Left lung (tissue), 4 donors: ENCODE measurements at regions not wholly inside any gene's neighbourhood (a gene's known extent, or its start where the extent isn't known, plus 50 kb on each side); places are given as distances from the start of the nearest gene placed in this dataset.

Experiments
- ATAC-seq: fragments of 200-7000 bp; cut with Tn5 transposase; one replicate; pipeline ENCODE4 v1.9.1; 2020; ENCODE audit warnings: moderate library complexity
- DNase-seq, 4 donors: peaks; one replicate each; pipeline ENCODE4 v3.0.0-alpha.2; 2013 to 2020
- H3K27ac ChIP-seq, 2 donors: fragments of 200-600 bp; sonication (generic) in 1 of 2; one replicate each; pipeline versions ENCODE4 v1.5.0 to v1.8.0; 2020 to 2021
- H3K27me3 ChIP-seq, 2 donors: fragments of 200-600 bp; sonication (generic) in 1 of 2; one replicate each; pipeline versions ENCODE4 v1.5.0 to v1.8.0; 2020 to 2021
- H3K36me3 ChIP-seq, 2 donors: fragments of 200-600 bp; sonication (generic) in 1 of 2; one replicate each; pipeline versions ENCODE4 v1.5.0 to v1.8.0; 2020 to 2021
- H3K4me1 ChIP-seq, 2 donors: fragments of 200-600 bp; one replicate each; pipeline ENCODE4 v1.8.0; 2021
- H3K4me3 ChIP-seq, 2 donors: fragments of 200-600 bp; sonication (generic) in 1 of 2; one replicate each; pipeline versions ENCODE4 v1.5.0 to v1.8.0; 2020 to 2021; ENCODE audit warnings: mild to moderate bottlenecking in 1 of 2
- H3K9me3 ChIP-seq, 2 donors: fragments of 200-600 bp; sonication (generic) in 1 of 2; one replicate each; pipeline versions ENCODE4 v1.5.0 to v1.8.0; 2020 to 2021
- intact Hi-C, 2 donors: fragments of 100-400 bp; cut with DNase I; formaldehyde crosslinking; loops; one replicate each; pipeline versions ENCODE4 v1.11.2 to v1.14.2; 2022
- TF ChIP-seq, protein P1 (sequence below), 2 donors: fragments of 200-600 bp; sonication (generic) in 1 of 2; IDR thresholded peaks; one replicate each; pipeline versions ENCODE4 v1.5.0 to v1.8.0; 2021; ENCODE audit warnings: antibody characterized with exemption in 2 of 2
- donor health status: DM: no; HTN: yes; CAD: no.
- donor health status: DM: no; HTN: no; CAD: no.

DNA sequence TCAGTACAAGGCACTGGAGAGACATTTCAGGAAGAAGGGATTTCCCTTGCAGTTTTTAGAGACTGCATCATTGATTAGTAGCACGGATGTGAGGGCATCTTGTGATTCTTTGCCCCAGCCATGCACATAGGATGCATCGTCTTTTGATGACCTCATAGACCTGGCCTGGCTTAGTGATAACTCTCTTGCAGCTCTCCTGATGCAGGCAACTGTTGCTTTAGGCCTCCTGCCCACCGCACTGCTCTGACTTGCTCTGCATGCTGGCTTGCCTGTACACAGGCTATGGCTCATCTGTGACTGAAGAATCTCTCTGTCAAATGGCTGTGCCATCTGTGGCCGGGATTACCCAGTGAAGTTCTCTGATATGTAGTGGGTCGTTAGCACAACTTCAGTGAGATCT is 207.7 kb upstream of the PTCHD4 start:
- TF ChIP-seq, protein P1, sequence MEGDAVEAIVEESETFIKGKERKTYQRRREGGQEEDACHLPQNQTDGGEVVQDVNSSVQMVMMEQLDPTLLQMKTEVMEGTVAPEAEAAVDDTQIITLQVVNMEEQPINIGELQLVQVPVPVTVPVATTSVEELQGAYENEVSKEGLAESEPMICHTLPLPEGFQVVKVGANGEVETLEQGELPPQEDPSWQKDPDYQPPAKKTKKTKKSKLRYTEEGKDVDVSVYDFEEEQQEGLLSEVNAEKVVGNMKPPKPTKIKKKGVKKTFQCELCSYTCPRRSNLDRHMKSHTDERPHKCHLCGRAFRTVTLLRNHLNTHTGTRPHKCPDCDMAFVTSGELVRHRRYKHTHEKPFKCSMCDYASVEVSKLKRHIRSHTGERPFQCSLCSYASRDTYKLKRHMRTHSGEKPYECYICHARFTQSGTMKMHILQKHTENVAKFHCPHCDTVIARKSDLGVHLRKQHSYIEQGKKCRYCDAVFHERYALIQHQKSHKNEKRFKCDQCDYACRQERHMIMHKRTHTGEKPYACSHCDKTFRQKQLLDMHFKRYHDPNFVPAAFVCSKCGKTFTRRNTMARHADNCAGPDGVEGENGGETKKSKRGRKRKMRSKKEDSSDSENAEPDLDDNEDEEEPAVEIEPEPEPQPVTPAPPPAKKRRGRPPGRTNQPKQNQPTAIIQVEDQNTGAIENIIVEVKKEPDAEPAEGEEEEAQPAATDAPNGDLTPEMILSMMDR (IDR thresholded peaks at IDR 0.05) = no peak
- H3K9me3 ChIP-seq = no peaks in the 10 kb centered on the region
- ATAC-seq (no peak), DNase-seq (peak in 1 of 4 donors; percentile 23)
- no peaks in the 10 kb centered on the region for H3K27me3 ChIP-seq
- intact Hi-C loops = no loop called here
- no peak overlapping the region for H3K4me3 ChIP-seq
- H3K27ac ChIP-seq = no peak overlapping the region
- no peaks in the 10 kb centered on the region for H3K36me3 ChIP-seq
- no peaks in the 10 kb centered on the region for H3K4me1 ChIP-seq

DNA sequence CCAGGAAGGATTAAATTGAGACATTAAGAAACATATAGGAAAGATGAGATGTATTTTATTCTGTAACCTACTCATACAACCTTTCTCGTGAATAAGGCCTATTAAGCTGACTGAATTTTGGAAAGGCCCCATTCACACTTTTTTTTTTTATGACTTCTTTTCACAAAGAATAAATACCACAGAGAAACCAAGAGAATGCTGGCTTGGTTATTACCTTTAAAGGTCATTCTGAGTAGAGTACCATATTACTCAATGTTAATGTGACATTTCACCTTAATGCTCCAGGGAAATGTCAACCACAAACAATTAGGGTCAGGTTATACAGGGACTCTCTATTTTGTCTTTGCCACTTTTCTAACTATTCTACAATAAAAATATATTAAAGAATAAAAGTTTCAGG is 204.9 kb upstream of the PTCHD4 start:
- intact Hi-C loops = no loop called here
- Histone ChIP-seq H3K9me3 (peaks cover 0 to 2% of the 10 kb centered on the region in 2 donors), H3K36me3 (no peaks in the 10 kb centered on the region), H3K27ac (no peak overlapping the region), H3K27me3 (no peaks in the 10 kb centered on the region), H3K4me1 (no peaks in the 10 kb centered on the region), H3K4me3 (no peak overlapping the region)
- DNase-seq (no peak), ATAC-seq (no peak)
- TF ChIP-seq, protein P1 (IDR thresholded peaks at IDR 0.05) = no peak

DNA sequence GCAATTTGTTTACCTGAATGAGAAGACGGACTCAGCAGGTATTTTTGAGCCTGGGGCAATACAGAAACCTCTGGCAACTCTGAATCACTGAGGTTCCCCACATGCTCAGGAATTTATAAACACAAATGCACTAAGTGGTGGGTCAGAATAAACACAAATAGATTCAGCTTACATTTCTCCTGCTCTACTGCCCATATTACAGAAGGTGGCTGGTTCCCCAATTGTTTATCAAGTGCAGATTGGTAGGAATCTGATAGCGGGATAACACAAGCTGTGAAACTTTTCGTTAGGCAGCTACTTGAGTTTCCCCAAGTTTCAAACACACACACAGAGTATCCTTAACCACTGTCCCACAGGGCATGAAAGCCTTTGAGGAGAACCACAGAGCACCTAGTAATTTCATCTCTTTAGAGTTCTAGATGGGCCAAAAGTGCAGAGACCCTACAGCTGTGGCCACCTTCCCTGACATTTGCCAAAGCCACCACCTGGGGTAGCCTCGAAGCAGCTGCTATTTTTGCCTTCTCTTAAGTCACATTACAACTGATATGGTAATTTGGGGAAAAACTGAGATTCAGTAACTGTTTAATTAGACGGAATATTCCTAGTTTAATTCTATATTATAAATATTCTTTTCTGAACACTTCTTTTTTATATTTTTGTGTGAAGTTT is 204.2 kb upstream of the PTCHD4 start:
- no peaks in the 10 kb centered on the region for H3K4me1 ChIP-seq
- peaks cover 0 to 2% of the 10 kb centered on the region in 2 donors for H3K9me3 ChIP-seq
- H3K4me3 ChIP-seq = no peak overlapping the region
- no peak overlapping the region for H3K27ac ChIP-seq
- DNase-seq = no peak
- H3K27me3 ChIP-seq = no peaks in the 10 kb centered on the region
- no peak for ATAC-seq
- intact Hi-C loops = no loop called here
- TF ChIP-seq, protein P1 (IDR thresholded peaks at IDR 0.05) = no peak
- no peaks in the 10 kb centered on the region for H3K36me3 ChIP-seq

DNA sequence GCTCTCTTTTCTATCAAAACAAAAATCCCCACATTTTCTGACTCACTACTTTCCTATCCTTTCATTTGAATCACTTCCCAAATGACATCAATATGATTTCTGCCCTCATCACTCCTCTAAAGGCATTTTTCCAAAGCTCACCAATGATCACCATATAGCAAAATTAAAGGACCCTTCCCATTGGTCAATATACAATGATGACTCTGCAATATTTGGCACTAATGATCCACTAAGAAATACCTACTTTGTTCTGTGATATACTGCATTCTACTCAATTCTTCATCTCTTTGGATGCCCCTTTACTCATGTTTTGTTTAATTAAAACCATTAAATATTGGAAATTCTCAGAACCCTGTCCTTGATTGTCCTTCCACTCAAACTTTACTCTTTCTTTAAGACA is 200.3 kb upstream of the PTCHD4 start:
- no peak overlapping the region for H3K4me3 ChIP-seq
- intact Hi-C loops = no loop called here
- DNase-seq (no peak), ATAC-seq (no peak)
- H3K4me1 ChIP-seq = no peaks in the 10 kb centered on the region
- no peak overlapping the region for H3K27ac ChIP-seq
- TF ChIP-seq, protein P1 (IDR thresholded peaks at IDR 0.05) = no peak
- peaks cover 0 to 2% of the 10 kb centered on the region in 2 donors for H3K9me3 ChIP-seq
- H3K27me3 ChIP-seq = no peaks in the 10 kb centered on the region
- no peaks in the 10 kb centered on the region for H3K36me3 ChIP-seq

DNA sequence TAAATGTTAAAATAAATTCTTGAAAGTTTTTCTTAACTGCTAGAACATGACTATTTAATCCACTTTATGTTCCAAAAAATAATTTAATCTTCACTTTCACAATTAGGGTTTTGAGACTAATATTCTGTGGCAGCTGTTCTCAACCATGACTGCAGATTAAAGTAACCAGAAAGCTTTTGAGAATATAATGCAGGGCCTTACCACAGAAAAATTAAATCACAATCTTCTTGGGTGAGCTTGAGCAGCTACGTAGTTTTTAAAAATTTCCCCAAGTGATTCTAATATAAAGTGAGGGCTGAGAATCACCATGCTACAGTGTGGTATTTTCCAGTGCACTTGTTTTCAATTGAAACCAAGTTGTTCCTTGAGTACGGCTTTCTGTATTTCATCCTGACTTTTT is 196.6 kb upstream of the PTCHD4 start:
- intact Hi-C loops = no loop called here
- DNase-seq (no peak), ATAC-seq (no peak)
- Histone ChIP-seq H3K4me3 (no peak overlapping the region), H3K27ac (no peak overlapping the region), H3K9me3 (peaks cover 0 to 12% of the 10 kb centered on the region in 2 donors), H3K4me1 (no peaks in the 10 kb centered on the region), H3K27me3 (no peaks in the 10 kb centered on the region), H3K36me3 (no peaks in the 10 kb centered on the region)
- TF ChIP-seq, protein P1 (IDR thresholded peaks at IDR 0.05) = no peak
